NB4 (cell line): ENCODE measurements at regions not wholly inside any gene's neighbourhood (a gene's known extent, or its start where the extent isn't known, plus 50 kb on each side); places are given as distances from the start of the nearest gene placed in this dataset.

Source experiments
- DNase-seq: peaks from one replicate; pipeline ENCODE4 v3.0.0; 2010; ENCODE audit warnings: low read depth
- H3K4me3 ChIP-seq: one replicate; pipeline ENCODE4 v1.5.1; 2011; ENCODE audit warnings: mild to moderate bottlenecking, low read depth, low read length, moderate library complexity
- CTCF ChIP-seq: IDR thresholded peaks from one replicate; pipeline ENCODE4 v1.5.1; 2012; ENCODE audit warnings: low read depth, low read length
- MAX ChIP-seq: IDR thresholded peaks from 2 replicates; pipeline ENCODE4 v1.6.1; 2011; ENCODE audit warnings: low read depth, low read length
- MYC ChIP-seq: IDR thresholded peaks from 2 replicates; pipeline ENCODE4 v1.6.1; 2011; ENCODE audit warnings: low read depth, low read length
- POLR2A ChIP-seq: IDR thresholded peaks from 2 replicates; pipeline ENCODE4 v1.6.1; 2011; ENCODE audit warnings: mild to moderate bottlenecking; ENCODE audit not compliant: insufficient read length; ENCODE audit errors: extremely low read depth

GRCh38 chr12:67498991-67499390, 149.6 kb upstream of the DYRK2 start:
- no peak for DNase-seq
- TF ChIP-seq MAX (no peak), POLR2A (no peak), CTCF (no peak), MYC (no peak)
- H3K4me3 ChIP-seq, result no peak overlapping the region

GRCh38 chr12:67501362-67501761, 147.2 kb upstream of the DYRK2 start:
- TF ChIP-seq POLR2A (no peak), CTCF (no peak), MYC (no peak), MAX (no peak)
- DNase-seq, result no peak
- H3K4me3 ChIP-seq, result no peak overlapping the region

GRCh38 chr12:67504026-67504425, 144.5 kb upstream of the DYRK2 start:
- H3K4me3 ChIP-seq, result no peak overlapping the region
- TF ChIP-seq CTCF (no peak), POLR2A (no peak), MYC (no peak), MAX (no peak)
- DNase-seq, result no peak

GRCh38 chr12:67506739-67507138, 141.8 kb upstream of the DYRK2 start:
- H3K4me3 ChIP-seq, result no peak overlapping the region
- TF ChIP-seq MYC, result no peak
- no peak for TF ChIP-seq CTCF
- no peak for TF ChIP-seq POLR2A
- no peak for TF ChIP-seq MAX
- DNase-seq, result no peak

GRCh38 chr12:67508830-67509229, 139.7 kb upstream of the DYRK2 start:
- H3K4me3 ChIP-seq, result no peak overlapping the region
- DNase-seq, result no peak
- TF ChIP-seq MYC (no peak), CTCF (no peak), POLR2A (no peak), MAX (no peak)
